IMR-90 (cell line): ENCODE measurements at regions not wholly inside any gene's neighbourhood (a gene's known extent, or its start where the extent isn't known, plus 50 kb on each side); places are given as distances from the start of the nearest gene placed in this dataset.

Experiments used
- ATAC-seq: fragments of 200-7000 bp; cut with Tn5 transposase; 2 replicates; pipeline ENCODE4 v1.9.1; 2020; ENCODE audit warnings: low read depth, mild to moderate bottlenecking, moderate library complexity
- BruUV-seq: library from RNA; stranded (reverse); fragments of 400-500 nt; replicated peaks from 2 replicates; lab custom pipeline; 2021; lab: Mats Ljungman, UMichigan
- CTCF ChIA-PET: fragments of 300-600 bp; formaldehyde crosslinking; extraction: SDS; loops from one replicate; lab custom pipeline; 2021; ENCODE audit warnings: antibody characterized with exemption; lab: Yijun Ruan, JAX
- POLR2A ChIA-PET: fragments of 300-600 bp; sonication (Branson Sonifier 250); formaldehyde crosslinking; loops from one replicate; lab custom pipeline; 2022; ENCODE audit warnings: antibody characterized with exemption; ENCODE audit not compliant: unreplicated experiment; lab: Charles Lee
- DNase-seq: peaks from one replicate; pipeline ENCODE4 v3.0.0; 2013
- H2AFZ ChIP-seq: replicated peaks from 2 replicates; pipeline ENCODE3; 2013; ENCODE audit warnings: low read length, mild to moderate bottlenecking; ENCODE audit not compliant: poor library complexity
- H2AK5ac ChIP-seq: 2 replicates; pipeline ENCODE4 v1.6.1; 2013; ENCODE audit warnings: low read depth, low read length, inconsistent platforms
- H2AK9ac ChIP-seq: replicated peaks from 2 replicates; pipeline ENCODE3; 2013; ENCODE audit warnings: mild to moderate bottlenecking, low read depth, low read length, moderate library complexity; ENCODE audit not compliant: poor library complexity
- H2BK120ac ChIP-seq: 2 replicates; pipeline ENCODE4 v1.6.1; 2013; ENCODE audit warnings: low read depth, low read length, inconsistent platforms
- H2BK15ac ChIP-seq: 3 replicates; pipeline ENCODE4 v1.6.1; 2013; ENCODE audit warnings: low read depth, low read length, inconsistent platforms
- H2BK20ac ChIP-seq: 2 replicates; pipeline ENCODE4 v1.6.1; 2013; ENCODE audit warnings: low read depth, mild to moderate bottlenecking, inconsistent platforms, low read length, moderate library complexity
- H2BK5ac ChIP-seq: 2 replicates; pipeline ENCODE4 v1.6.1; 2013; ENCODE audit warnings: mild to moderate bottlenecking, low read depth, low read length, inconsistent platforms; ENCODE audit not compliant: poor library complexity, severe bottlenecking
- H3K14ac ChIP-seq: replicated peaks from 2 replicates; pipeline ENCODE4 v1.6.1; 2013; ENCODE audit warnings: low read depth, low read length, inconsistent platforms
- H3K18ac ChIP-seq: 2 replicates; pipeline ENCODE4 v1.6.1; 2013; ENCODE audit warnings: low read depth, low read length, control low read depth
- H3K23ac ChIP-seq: 2 replicates; pipeline ENCODE4 v1.6.1; 2013; ENCODE audit warnings: low read depth, low read length, inconsistent platforms
- H3K27ac ChIP-seq: 2 replicates; pipeline ENCODE4 v1.5.1; 2013; ENCODE audit warnings: mild to moderate bottlenecking, control low read depth, low read length; ENCODE audit not compliant: insufficient read depth
- H3K27me3 ChIP-seq: 2 replicates; pipeline ENCODE4 v1.6.1; 2013; ENCODE audit warnings: low read length; ENCODE audit not compliant: control insufficient read depth, insufficient read depth
- H3K36me3 ChIP-seq: 2 replicates; pipeline ENCODE4 v1.6.1; 2013; ENCODE audit warnings: low read length, mixed read lengths; ENCODE audit not compliant: control insufficient read depth, insufficient read depth
- H3K4ac ChIP-seq: 2 replicates; pipeline ENCODE4 v1.6.1; 2013; ENCODE audit warnings: low read depth, low read length, inconsistent platforms
- H3K4me1 ChIP-seq: 2 replicates; pipeline ENCODE4 v1.6.1; 2013; ENCODE audit warnings: low read length, mixed read lengths; ENCODE audit not compliant: control insufficient read depth, insufficient read depth
- H3K4me2 ChIP-seq: 2 replicates; pipeline ENCODE4 v1.6.1; 2013; ENCODE audit warnings: low read depth, mild to moderate bottlenecking, control low read depth, low read length, moderate library complexity
- H3K4me3 ChIP-seq: 2 replicates; pipeline ENCODE4 v1.5.1; 2013; ENCODE audit warnings: low read depth, mild to moderate bottlenecking, control low read depth, low read length, moderate library complexity; ENCODE audit not compliant: insufficient read depth
- H3K56ac ChIP-seq: 2 replicates; pipeline ENCODE4 v1.6.1; 2013; ENCODE audit warnings: low read length, inconsistent platforms; ENCODE audit not compliant: insufficient read depth; ENCODE audit errors: extremely low read depth
- H3K79me1 ChIP-seq, 2 experiments: 2 replicates each; pipeline ENCODE4 v1.6.1; 2013; ENCODE audit warnings: low read length in 2 of 2, inconsistent platforms in 1 of 2, low read depth in 1 of 2
- H3K9ac ChIP-seq: 2 replicates; pipeline ENCODE4 v1.6.1; 2013; ENCODE audit warnings: low read depth, low read length, control low read depth
- H3K9me1 ChIP-seq: 2 replicates; pipeline ENCODE4 v1.6.1; 2013; ENCODE audit warnings: low read length, inconsistent platforms; ENCODE audit not compliant: insufficient read depth
- H3K9me3 ChIP-seq: 2 replicates; pipeline ENCODE4 v1.6.1; 2013; ENCODE audit warnings: low read length; ENCODE audit not compliant: control insufficient read depth, insufficient read depth
- H4K20me1 ChIP-seq: 2 replicates; pipeline ENCODE4 v1.6.1; 2013; ENCODE audit warnings: low read length, inconsistent platforms; ENCODE audit not compliant: insufficient read depth
- H4K5ac ChIP-seq: 2 replicates; pipeline ENCODE4 v1.6.1; 2013; ENCODE audit warnings: mild to moderate bottlenecking, low read depth, low read length, control low read depth
- H4K8ac ChIP-seq, 2 experiments: 2 replicates each; pipeline ENCODE4 v1.6.1; 2013; ENCODE audit warnings: low read depth in 2 of 2, low read length in 2 of 2, control low read depth in 1 of 2, inconsistent platforms in 1 of 2
- H4K91ac ChIP-seq: 2 replicates; pipeline ENCODE4 v1.6.1; 2013; ENCODE audit warnings: low read depth, low read length, inconsistent platforms; ENCODE audit not compliant: insufficient read depth
- CHD1 ChIP-seq: IDR thresholded peaks from 2 replicates; pipeline ENCODE4 v1.6.1; 2012; ENCODE audit warnings: low read depth, low read length, improper control_type of control experiment
- MXI1 ChIP-seq: IDR thresholded peaks from 2 replicates; pipeline ENCODE4 v1.6.1; 2012; ENCODE audit warnings: low read depth, mild to moderate bottlenecking, low read length, moderate library complexity, borderline replicate concordance
- RFX5 ChIP-seq: IDR thresholded peaks from 2 replicates; pipeline ENCODE4 v1.8.0; 2012; ENCODE audit warnings: low read depth, mild to moderate bottlenecking, low read length, moderate library complexity
- SMC3 ChIP-seq: fragments of 150-350 bp; IDR thresholded peaks from 2 replicates; pipeline ENCODE4 v1.6.1; 2016; ENCODE audit warnings: low read depth, mild to moderate bottlenecking, antibody characterized with exemption, low read length, moderate library complexity
- WGBS, 2 experiments: methylation state at CpG; one replicate each; pipeline versions ENCODE4 v1.1.5 to v1.1.7; 2013; ENCODE audit warnings: missing lambda C conversion rate in 2 of 2; ENCODE audit not compliant: insufficient read length in 1 of 2; ENCODE audit errors: extremely low coverage in 2 of 2; 5-methylcytosine and 5-hydroxymethylcytosine counted together
- dilution Hi-C: fragments of 300-500 bp; cut with HindIII; formaldehyde crosslinking; loops from one replicate; pipeline ENCODE4 v1.14.3; 2018; ENCODE audit warnings: low sequenced_read_pairs; ENCODE audit not compliant: unreplicated experiment
- in situ Hi-C: fragments of 300-500 bp; cut with MboI; formaldehyde crosslinking; loops from 3 replicates; pipeline ENCODE4 v1.14.3; 2019; ENCODE audit warnings: low sequenced_read_pairs, inconsistent platforms, mixed read lengths
- intact Hi-C: fragments of 100-400 bp; cut with micrococcal nuclease; formaldehyde crosslinking; loops from 2 replicates; pipeline ENCODE4 v1.10.0; 2022
- TF ChIP-seq, protein P1 (sequence below): conservative IDR thresholded peaks from 2 replicates; pipeline ENCODE4 v1.5.1; 2012; ENCODE audit warnings: mild to moderate bottlenecking, low read depth, low read length, improper control_type of control experiment

DNA sequence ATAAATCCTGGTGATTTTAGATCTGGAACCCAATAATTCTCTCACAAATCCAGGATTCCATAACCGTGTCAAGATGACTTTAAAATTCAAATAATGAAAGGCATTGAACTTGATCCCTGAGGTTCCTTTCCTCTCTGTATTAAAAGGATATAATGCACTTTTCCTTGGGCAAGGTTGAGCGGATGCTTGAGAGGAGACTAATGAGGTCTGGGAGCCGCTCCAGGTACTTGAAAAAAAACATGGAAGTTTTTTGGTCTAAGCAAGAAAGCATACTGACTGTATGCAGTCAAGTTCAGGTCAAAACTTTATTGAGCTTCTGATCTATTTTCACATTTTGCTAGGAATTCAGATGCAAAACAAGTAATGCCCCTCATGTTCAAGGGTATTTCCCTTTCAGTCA, 318.5 kb downstream of the RAD51AP2 start:
- Histone ChIP-seq H3K4me1 (no peaks in the 10 kb centered on the region), H3K4ac (no peak overlapping the region), H3K27ac (no peak overlapping the region), H3K56ac (no peak overlapping the region), H3K79me1 (no peaks in the 10 kb centered on the region), H3K14ac (no peak overlapping the region), H4K20me1 (no peaks in the 10 kb centered on the region), H4K91ac (no peak overlapping the region), H3K23ac (no peak overlapping the region), H4K8ac (no peak overlapping the region), H3K4me3 (no peak overlapping the region), H3K4me2 (no peak overlapping the region), H4K5ac (no peak overlapping the region), H3K9me1 (no peaks in the 10 kb centered on the region), H2AK5ac (no peak overlapping the region), H3K9ac (no peak overlapping the region), H2AFZ (no peak overlapping the region), H2BK15ac (no peak overlapping the region), H2BK5ac (no peak overlapping the region), H2BK120ac (no peak overlapping the region), H3K18ac (no peak overlapping the region), H3K9me3 (no peaks in the 10 kb centered on the region), H3K27me3 (no peaks in the 10 kb centered on the region), H2BK20ac (no peak overlapping the region), H2AK9ac (no peak overlapping the region), H3K36me3 (no peaks in the 10 kb centered on the region)
- in situ Hi-C loops (no loop called here), intact Hi-C loops (no loop called here), dilution Hi-C loops (no loop called here)
- ChIA-PET CTCF (no interaction called here), POLR2A (no interaction called here)
- WGBS, 2 experiments, result no CpG with 5 or more reads among the region's 3 CpGs
- no peak for ATAC-seq
- no peak for DNase-seq
- TF ChIP-seq MXI1, result no peak
- no peak for TF ChIP-seq SMC3
- TF ChIP-seq, protein P1, sequence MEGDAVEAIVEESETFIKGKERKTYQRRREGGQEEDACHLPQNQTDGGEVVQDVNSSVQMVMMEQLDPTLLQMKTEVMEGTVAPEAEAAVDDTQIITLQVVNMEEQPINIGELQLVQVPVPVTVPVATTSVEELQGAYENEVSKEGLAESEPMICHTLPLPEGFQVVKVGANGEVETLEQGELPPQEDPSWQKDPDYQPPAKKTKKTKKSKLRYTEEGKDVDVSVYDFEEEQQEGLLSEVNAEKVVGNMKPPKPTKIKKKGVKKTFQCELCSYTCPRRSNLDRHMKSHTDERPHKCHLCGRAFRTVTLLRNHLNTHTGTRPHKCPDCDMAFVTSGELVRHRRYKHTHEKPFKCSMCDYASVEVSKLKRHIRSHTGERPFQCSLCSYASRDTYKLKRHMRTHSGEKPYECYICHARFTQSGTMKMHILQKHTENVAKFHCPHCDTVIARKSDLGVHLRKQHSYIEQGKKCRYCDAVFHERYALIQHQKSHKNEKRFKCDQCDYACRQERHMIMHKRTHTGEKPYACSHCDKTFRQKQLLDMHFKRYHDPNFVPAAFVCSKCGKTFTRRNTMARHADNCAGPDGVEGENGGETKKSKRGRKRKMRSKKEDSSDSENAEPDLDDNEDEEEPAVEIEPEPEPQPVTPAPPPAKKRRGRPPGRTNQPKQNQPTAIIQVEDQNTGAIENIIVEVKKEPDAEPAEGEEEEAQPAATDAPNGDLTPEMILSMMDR, result no peak
- no peak for TF ChIP-seq RFX5
- no peak for TF ChIP-seq CHD1
- BruUV-seq, result no TSS peak
